Mucosa of rectum (tissue), 2 donors: ENCODE measurements at regions not wholly inside any gene's neighbourhood (a gene's known extent, or its start where the extent isn't known, plus 50 kb on each side); places are given as distances from the start of the nearest gene placed in this dataset.
"Not testable (repeated sequence)": the region's sequence is repeated elsewhere in the genome, so short reads cannot be mapped to it uniquely, and the experiment has no call there.

ENCODE experiments used
- H3K27ac ChIP-seq, 2 donors: one replicate each; pipeline ENCODE4 v1.7.0; 2013; ENCODE audit warnings: inconsistent platforms in 2 of 2, low read depth in 2 of 2, low read length in 2 of 2
- H3K27me3 ChIP-seq, 2 donors: one replicate each; pipeline ENCODE4 v1.7.0; 2013; ENCODE audit warnings: low read length in 2 of 2; ENCODE audit not compliant: control insufficient read depth in 2 of 2, insufficient read depth in 2 of 2
- H3K36me3 ChIP-seq, 2 donors: one replicate each; pipeline ENCODE4 v1.7.0; 2013; ENCODE audit warnings: low read length in 2 of 2; ENCODE audit not compliant: control insufficient read depth in 2 of 2, insufficient read depth in 2 of 2
- H3K4me1 ChIP-seq, 2 donors: one replicate each; pipeline ENCODE4 v1.7.0; 2013; ENCODE audit warnings: low read length in 2 of 2, mild to moderate bottlenecking in 1 of 2; ENCODE audit not compliant: control insufficient read depth in 2 of 2, insufficient read depth in 2 of 2
- H3K4me3 ChIP-seq, 2 donors: one replicate each; pipeline ENCODE4 v1.7.0; 2013; ENCODE audit warnings: low read length in 2 of 2
- H3K9ac ChIP-seq, 2 donors: one replicate each; pipeline ENCODE4 v1.7.0; 2013; ENCODE audit warnings: low read length in 2 of 2, low read depth in 1 of 2, mild to moderate bottlenecking in 1 of 2
- H3K9me3 ChIP-seq, 2 donors: one replicate each; pipeline ENCODE4 v1.7.0; 2013; ENCODE audit warnings: low read length in 2 of 2; ENCODE audit not compliant: control insufficient read depth in 2 of 2
- donor health status: healthy.
- donor health status: Normal muscosa, but diverticular disease.

DNA sequence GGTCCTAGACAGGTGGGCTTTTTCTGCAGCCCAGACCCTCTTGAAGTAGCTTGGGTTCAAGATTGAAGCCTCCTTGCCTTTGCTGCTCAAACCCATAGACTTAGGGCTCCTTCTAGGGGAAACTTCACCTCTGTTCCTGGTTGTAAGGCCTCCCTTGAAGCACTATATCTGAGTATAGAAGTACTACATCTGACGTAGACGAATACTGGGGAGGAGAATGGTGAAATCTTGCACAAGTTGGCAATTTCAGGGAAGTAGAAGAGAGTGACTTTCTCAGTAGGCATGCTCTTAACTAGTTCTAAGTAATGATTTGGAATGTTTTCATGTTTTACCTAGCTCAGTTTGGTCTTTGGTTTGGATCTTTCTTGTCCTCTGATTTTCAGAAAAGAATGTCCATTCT is 71.7 kb upstream of the ZNG1B start:
- not testable (repeated sequence) for H3K27me3 ChIP-seq, H3K9ac ChIP-seq, H3K4me1 ChIP-seq, H3K9me3 ChIP-seq, H3K27ac ChIP-seq, H3K36me3 ChIP-seq, H3K4me3 ChIP-seq

DNA sequence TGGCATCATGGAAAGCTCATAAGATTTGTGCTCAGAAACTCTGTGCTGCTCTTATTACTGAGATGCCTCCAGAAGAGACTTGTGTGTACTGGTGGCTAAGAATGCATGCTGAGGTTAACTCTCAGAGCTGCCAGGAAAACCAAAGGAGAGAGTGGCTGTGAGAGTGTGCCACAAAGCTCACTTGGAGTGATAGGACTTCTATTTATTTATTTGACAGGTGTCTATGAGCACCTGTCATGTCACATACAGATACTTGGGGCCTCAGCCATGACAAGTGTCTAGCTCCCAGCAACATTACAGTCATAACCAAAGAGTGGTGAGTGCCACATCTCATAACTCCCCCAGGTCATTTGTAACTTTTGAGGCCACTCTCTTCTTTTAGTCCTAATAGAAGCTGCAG is 72.2 kb upstream of the ZNG1B start:
- not testable (repeated sequence) for H3K9ac ChIP-seq, H3K27ac ChIP-seq, H3K4me1 ChIP-seq, H3K27me3 ChIP-seq, H3K4me3 ChIP-seq, H3K36me3 ChIP-seq, H3K9me3 ChIP-seq

GRCh38 chr2:113361051-113361450 is 76.4 kb upstream of the ZNG1B start:
- H3K9me3 ChIP-seq = no peaks in the 10 kb centered on the region

DNA sequence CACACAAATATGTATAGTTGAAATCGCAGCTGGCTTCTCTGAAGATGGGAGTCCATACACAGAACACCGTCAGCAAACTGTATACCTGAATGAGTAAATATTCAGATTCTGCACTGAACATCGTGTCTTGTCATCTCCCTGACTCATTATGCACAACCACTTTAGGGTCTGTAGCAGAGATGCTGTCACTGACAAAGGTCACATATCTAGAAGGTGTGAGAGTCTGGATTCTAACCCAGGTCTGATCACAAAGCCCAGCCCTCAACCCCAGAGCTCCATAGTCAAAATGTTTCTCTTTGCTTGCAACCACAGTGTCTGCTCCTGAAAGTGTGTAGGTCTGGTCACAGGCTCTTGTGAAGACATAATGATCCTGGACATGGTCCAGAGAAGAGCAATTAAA is 78.3 kb upstream of the PAX8 start:
- Histone ChIP-seq H3K27me3 (no peaks in the 10 kb centered on the region), H3K36me3 (no peaks in the 10 kb centered on the region), H3K4me3 (no peak overlapping the region), H3K9me3 (no peaks in the 10 kb centered on the region), H3K9ac (no peak overlapping the region), H3K27ac (no peak overlapping the region), H3K4me1 (no peaks in the 10 kb centered on the region)

More at GRCh38 chr2:113361051-113361450, 76.4 kb upstream of the ZNG1B start:
- H3K27ac ChIP-seq = no peak overlapping the region
- no peaks in the 10 kb centered on the region for H3K4me1 ChIP-seq
- no peak overlapping the region for H3K4me3 ChIP-seq
- H3K27me3 ChIP-seq = no peaks in the 10 kb centered on the region
- H3K36me3 ChIP-seq = no peaks in the 10 kb centered on the region
- H3K9ac ChIP-seq = no peak overlapping the region

GRCh38 chr2:113356284-113356683 is 77.6 kb upstream of the PAX8 start:
- not testable (repeated sequence) for H3K4me1 ChIP-seq, H3K9ac ChIP-seq, H3K9me3 ChIP-seq, H3K27ac ChIP-seq, H3K4me3 ChIP-seq, H3K36me3 ChIP-seq, H3K27me3 ChIP-seq

- H3K27me3 ChIP-seq, H3K9me3 ChIP-seq, H3K9ac ChIP-seq, H3K4me1 ChIP-seq, H3K27ac ChIP-seq, H3K4me3 ChIP-seq, H3K36me3 ChIP-seq: not testable (repeated sequence)
Observed at GRCh38 chr2:113355339-113356015, 76.8 kb upstream of the PAX8 start.

- H3K36me3 ChIP-seq = no peaks in the 10 kb centered on the region
- no peak overlapping the region for H3K4me3 ChIP-seq
- no peaks in the 10 kb centered on the region for H3K4me1 ChIP-seq
Observed at GRCh38 chr2:113351375-113352355, 72.9 kb upstream of the PAX8 start.

DNA sequence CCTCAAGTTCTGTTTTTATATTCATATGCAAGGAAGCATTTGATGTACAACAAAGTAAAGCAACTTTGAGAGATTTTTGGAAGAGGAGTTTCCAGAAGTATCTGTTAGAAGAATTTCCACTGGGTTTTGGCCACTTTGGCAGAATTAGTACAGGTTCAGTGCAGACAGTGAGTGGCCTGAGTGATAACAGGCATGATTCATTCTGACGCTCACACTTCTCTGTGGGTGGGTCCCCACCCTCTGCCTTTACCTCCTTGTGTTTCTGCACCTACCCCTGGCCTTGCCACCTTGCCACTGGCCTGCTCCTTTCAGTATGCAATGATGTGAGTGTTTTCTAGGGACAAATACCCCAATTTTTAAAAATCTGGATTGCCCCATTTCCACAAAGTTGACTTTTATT is 65.1 kb upstream of the PAX8 start:
- H3K36me3 ChIP-seq, H3K27me3 ChIP-seq, H3K4me3 ChIP-seq, H3K4me1 ChIP-seq, H3K9ac ChIP-seq, H3K9me3 ChIP-seq, H3K27ac ChIP-seq: not testable (repeated sequence)

More at GRCh38 chr2:113351375-113352355, 72.9 kb upstream of the PAX8 start:
- Histone ChIP-seq H3K9ac (no peak overlapping the region), H3K27ac (no peak overlapping the region), H3K27me3 (no peaks in the 10 kb centered on the region), H3K9me3 (no peaks in the 10 kb centered on the region)

GRCh38 chr2:113342650-113343049 is 63.9 kb upstream of the PAX8 start:
- H3K27me3 ChIP-seq = no peaks in the 10 kb centered on the region
- no peaks in the 10 kb centered on the region for H3K36me3 ChIP-seq
- H3K9ac ChIP-seq = no peak overlapping the region
- no peak overlapping the region for H3K4me3 ChIP-seq
- no peaks in the 10 kb centered on the region for H3K4me1 ChIP-seq
- no peaks in the 10 kb centered on the region for H3K9me3 ChIP-seq
- no peak overlapping the region for H3K27ac ChIP-seq

- H3K4me3 ChIP-seq, H3K9ac ChIP-seq, H3K4me1 ChIP-seq, H3K27me3 ChIP-seq, H3K36me3 ChIP-seq, H3K27ac ChIP-seq, H3K9me3 ChIP-seq: not testable (repeated sequence)
Observed at GRCh38 chr2:113341870-113342253, 63.1 kb upstream of the PAX8 start.
